H1 (cell line): ENCODE measurements at regions not wholly inside any gene's neighbourhood (a gene's known extent, or its start where the extent isn't known, plus 50 kb on each side); places are given as distances from the start of the nearest gene placed in this dataset.

Experiments used
- KDM1A ChIP-seq: fragments of 200-600, 300-600 bp; sonication (generic); IDR thresholded peaks from 2 replicates; pipeline ENCODE4 v1.7.1; 2016; ENCODE audit warnings: mild to moderate bottlenecking, low read length, borderline replicate concordance
- RAD21 ChIP-seq, 2 experiments: IDR thresholded peaks in 1 of 2; conservative IDR thresholded peaks in 1 of 2; 2 replicates each; pipeline ENCODE4 v1.6.1; 2011; ENCODE audit warnings: low read depth in 2 of 2, low read length in 2 of 2, improper control_type of control experiment in 1 of 2, inconsistent platforms in 1 of 2, mild to moderate bottlenecking in 1 of 2, moderate library complexity in 1 of 2

GRCh38 chr2:66888791-66889631 lies 454.1 kb downstream of the MEIS1 start (continued):
- TF ChIP-seq RAD21 (IDR thresholded peaks at IDR 0.05 in 1 of 2, conservative IDR thresholded peaks at IDR 0.05 in 1 of 2; ENCODE audit: low read depth in 2 of 2, low read length in 2 of 2) (no peak), KDM1A (no peak)
